HEK293 (cell line): ENCODE measurements at regions not wholly inside any gene's neighbourhood (a gene's known extent, or its start where the extent isn't known, plus 50 kb on each side); places are given as distances from the start of the nearest gene placed in this dataset.

Source experiments
- ATF2 ChIP-seq: fragments of 450-650 bp; formaldehyde crosslinking; IDR thresholded peaks from 2 replicates; pipeline ENCODE4 v1.5.1; 2016; ENCODE audit warnings: missing biosample characterization, missing genetic modification characterization, low read depth
- CTCF ChIP-seq: fragments of 450-650 bp; formaldehyde crosslinking; IDR thresholded peaks from 2 replicates; pipeline ENCODE4 v1.5.1; 2016; ENCODE audit warnings: missing biosample characterization, missing genetic modification characterization
- PATZ1 ChIP-seq: fragments of 450-650 bp; formaldehyde crosslinking; IDR thresholded peaks from 2 replicates; pipeline ENCODE4 v1.5.1; 2016; ENCODE audit warnings: missing biosample characterization, missing genetic modification characterization
- REST ChIP-seq: fragments of 450-650 bp; formaldehyde crosslinking; IDR thresholded peaks from 2 replicates; pipeline ENCODE4 v1.5.1; 2016; ENCODE audit warnings: missing biosample characterization, missing genetic modification characterization
- TCF7L2 ChIP-seq: IDR thresholded peaks from 2 replicates; pipeline ENCODE4 v1.6.1; 2011; ENCODE audit warnings: low read depth, mild to moderate bottlenecking, inconsistent platforms, low read length, moderate library complexity, borderline replicate concordance
- ZBTB7A ChIP-seq: fragments of 450-650 bp; formaldehyde crosslinking; IDR thresholded peaks from 2 replicates; pipeline ENCODE4 v1.5.1; 2016; ENCODE audit warnings: low read depth, missing biosample characterization, missing genetic modification characterization
- ZNF138 ChIP-seq: fragments of 450-650 bp; formaldehyde crosslinking; IDR thresholded peaks from 2 replicates; pipeline ENCODE4 v1.5.1; 2016; ENCODE audit warnings: missing biosample characterization, missing genetic modification characterization, borderline replicate concordance
- ZNF18 ChIP-seq: fragments of 450-650 bp; formaldehyde crosslinking; IDR thresholded peaks from 2 replicates; pipeline ENCODE4 v1.5.1; 2016; ENCODE audit warnings: missing biosample characterization, missing genetic modification characterization
- ZNF223 ChIP-seq: fragments of 450-650 bp; formaldehyde crosslinking; IDR thresholded peaks from 2 replicates; pipeline ENCODE4 v1.5.1; 2016; ENCODE audit warnings: missing biosample characterization, missing genetic modification characterization
- ZNF266 ChIP-seq: fragments of 450-650 bp; formaldehyde crosslinking; IDR thresholded peaks from 2 replicates; pipeline ENCODE4 v1.5.1; 2016; ENCODE audit warnings: missing biosample characterization, missing genetic modification characterization, low read depth
- ZNF292 ChIP-seq: fragments of 450-650 bp; formaldehyde crosslinking; IDR thresholded peaks from 2 replicates; pipeline ENCODE4 v1.5.1; 2016; ENCODE audit warnings: low read depth, missing biosample characterization, missing genetic modification characterization, borderline replicate concordance
- ZNF558 ChIP-seq: fragments of 450-650 bp; formaldehyde crosslinking; IDR thresholded peaks from 2 replicates; pipeline ENCODE4 v1.5.1; 2016; ENCODE audit warnings: missing biosample characterization, missing genetic modification characterization
- ZNF692 ChIP-seq: fragments of 450-650 bp; formaldehyde crosslinking; IDR thresholded peaks from 2 replicates; pipeline ENCODE4 v1.5.1; 2016; ENCODE audit warnings: missing biosample characterization, missing genetic modification characterization

GRCh38 chr11:45060707-45061106, 85.7 kb upstream of the PRDM11 start:
- TF ChIP-seq CTCF (tag by site-specific recombination), result no peak
- TF ChIP-seq ZNF223 (tag by site-specific recombination), result no peak
- TF ChIP-seq PATZ1 (tag by site-specific recombination), result no peak
- TF ChIP-seq ZBTB7A (tag by site-specific recombination), result no peak
- TF ChIP-seq ZNF292 (tag by site-specific recombination), result no peak
- TF ChIP-seq ZNF558, result no peak
- no peak for TF ChIP-seq ZNF692 (tag by site-specific recombination)
- no peak for TF ChIP-seq REST
- TF ChIP-seq ATF2 (tag by site-specific recombination), result no peak
- no peak for TF ChIP-seq ZNF18 (tag by site-specific recombination)
- no peak for TF ChIP-seq ZNF266 (tag by site-specific recombination)
- no peak for TF ChIP-seq ZNF138 (tag by site-specific recombination)
- TF ChIP-seq TCF7L2, result no peak
